SK-N-SH (cell line): ENCODE measurements at regions not wholly inside any gene's neighbourhood (a gene's known extent, or its start where the extent isn't known, plus 50 kb on each side); places are given as distances from the start of the nearest gene placed in this dataset.

Experiments used
- CTCF ChIA-PET: fragments of 300-600, 350-600 bp; formaldehyde crosslinking; extraction: SDS; loops from one replicate; lab custom pipeline; 2021; lab: Yijun Ruan, JAX
- POLR2A ChIA-PET: fragments of 350-600 bp; sonication (Branson Sonifier 250); formaldehyde crosslinking; extraction: SDS; loops from one replicate; lab custom pipeline; 2020; ENCODE audit warnings: antibody characterized with exemption, inconsistent platforms; lab: Yijun Ruan, JAX
- DNase-seq: peaks from one replicate; pipeline ENCODE4 v3.0.0; 2012
- H2AFZ ChIP-seq: fragments of 200-600 bp; sonication (generic); 2 replicates; pipeline ENCODE4 v1.8.1; 2016; ENCODE audit warnings: antibody characterized with exemption, mild to moderate bottlenecking, low read depth
- H3F3A ChIP-seq: fragments of 200-600 bp; sonication (generic); replicated peaks from 2 replicates; pipeline ENCODE3; 2016; ENCODE audit warnings: antibody characterized with exemption, mild to moderate bottlenecking; ENCODE audit not compliant: insufficient read depth
- H3K27ac ChIP-seq, 2 experiments: fragments of 200-500 bp in 1 of 2; fragments of 200-600 bp in 1 of 2; sonication (Bioruptor generic) in 1 of 2; sonication (generic), shearing (Covaris generic) in 1 of 2; 2 replicates each; pipeline versions ENCODE4 v1.5.1 to v1.6.1; 2014 to 2016; ENCODE audit warnings: low read depth in 2 of 2, inconsistent platforms in 1 of 2, low read length in 1 of 2, mild to moderate bottlenecking in 1 of 2, mixed read lengths in 1 of 2
- H3K27me3 ChIP-seq: fragments of 200-600 bp; sonication (generic), shearing (Covaris generic); 2 replicates; pipeline ENCODE4 v1.6.1; 2016; ENCODE audit warnings: mixed run types; ENCODE audit not compliant: insufficient read depth
- H3K36me3 ChIP-seq, 2 experiments: fragments of 200-500 bp in 1 of 2; fragments of 200-600 bp in 1 of 2; sonication (Bioruptor generic) in 1 of 2; sonication (generic) in 1 of 2; replicated peaks in 1 of 2; 2 replicates each; pipeline versions ENCODE3 to v1.5.1; 2014 to 2016; ENCODE audit warnings: low read length in 1 of 2, mild to moderate bottlenecking in 1 of 2; ENCODE audit not compliant: insufficient read depth in 2 of 2, control insufficient read depth in 1 of 2
- H3K4me1 ChIP-seq, 2 experiments: fragments of 200-500 bp in 1 of 2; fragments of 200-600 bp in 1 of 2; sonication (Bioruptor generic) in 1 of 2; sonication (generic), shearing (Covaris generic) in 1 of 2; 2 replicates each; pipeline versions ENCODE4 v1.5.1 to v1.6.1; 2014 to 2016; ENCODE audit warnings: low read depth in 1 of 2, low read length in 1 of 2, mixed run types in 1 of 2; ENCODE audit not compliant: insufficient read depth in 2 of 2, control insufficient read depth in 1 of 2
- H3K4me2 ChIP-seq: fragments of 200-600 bp; sonication (generic), shearing (Covaris generic); 2 replicates; pipeline ENCODE4 v1.6.1; 2017; ENCODE audit warnings: mixed run types
- H3K4me3 ChIP-seq, 2 experiments: fragments of 200-500 bp in 1 of 2; fragments of 200-600 bp in 1 of 2; sonication (Bioruptor generic) in 1 of 2; sonication (generic), shearing (Covaris generic) in 1 of 2; 2 replicates each; pipeline versions ENCODE4 v1.5.1 to v1.8.1; 2014 to 2016; ENCODE audit warnings: low read depth in 2 of 2, inconsistent platforms in 1 of 2, low read length in 1 of 2, mild to moderate bottlenecking in 1 of 2, mixed read lengths in 1 of 2, moderate library complexity in 1 of 2
- H3K79me2 ChIP-seq: fragments of 200-600 bp; sonication (generic); 2 replicates; pipeline ENCODE4 v1.8.1; 2017; ENCODE audit warnings: mild to moderate bottlenecking; ENCODE audit not compliant: insufficient read depth
- H3K9ac ChIP-seq: fragments of 200-600 bp; sonication (generic); 2 replicates; pipeline ENCODE4 v1.6.1; 2017; ENCODE audit warnings: mixed run types
- H3K9me2 ChIP-seq: fragments of 200-600 bp; sonication (generic); 2 replicates; pipeline ENCODE4 v1.6.1; 2017; ENCODE audit warnings: mixed run types
- H3K9me3 ChIP-seq: fragments of 200-600 bp; sonication (generic); 2 replicates; pipeline ENCODE4 v1.6.1; 2017; ENCODE audit warnings: mixed run types, mild to moderate bottlenecking, moderate library complexity
- H4K20me1 ChIP-seq: fragments of 200-600 bp; sonication (generic); 2 replicates; pipeline ENCODE4 v1.6.1; 2017; ENCODE audit warnings: mild to moderate bottlenecking, mixed run types; ENCODE audit not compliant: insufficient read depth
- CTCF ChIP-seq: fragments of 200-600 bp; sonication (generic); IDR thresholded peaks from 2 replicates; pipeline ENCODE4 v1.6.1; 2017; ENCODE audit warnings: antibody characterized with exemption, mild to moderate bottlenecking, moderate library complexity
- FOXJ3 ChIP-seq: sonication (generic); formaldehyde crosslinking; IDR thresholded peaks from 2 replicates; pipeline ENCODE4 v1.5.1; 2020; ENCODE audit warnings: mild to moderate bottlenecking, missing genetic modification reagents
- FOXM1 ChIP-seq: IDR thresholded peaks from 2 replicates; pipeline ENCODE4 v1.4.0; 2012; ENCODE audit warnings: low read depth, mild to moderate bottlenecking
- GATA2 ChIP-seq: sonication (generic); formaldehyde crosslinking; IDR thresholded peaks from 2 replicates; pipeline ENCODE4 v1.5.0; 2020; ENCODE audit warnings: mild to moderate bottlenecking, missing genetic modification reagents
- MAX ChIP-seq: IDR thresholded peaks from 2 replicates; pipeline ENCODE4 v1.4.0; 2012; ENCODE audit warnings: low read depth
- MEF2A ChIP-seq: IDR thresholded peaks from 2 replicates; pipeline ENCODE4 v1.4.0; 2012; ENCODE audit warnings: low read depth, borderline replicate concordance
- NRF1 ChIP-seq: IDR thresholded peaks from 2 replicates; pipeline ENCODE4 v1.6.1; 2012; ENCODE audit warnings: low read depth, mild to moderate bottlenecking, low read length
- PBX3 ChIP-seq: IDR thresholded peaks from 2 replicates; pipeline ENCODE4; 2012
- POLR2AphosphoS5 ChIP-seq: IDR thresholded peaks from 2 replicates; pipeline ENCODE4 v1.6.1; 2012; ENCODE audit warnings: low read depth, low read length
- SIN3A ChIP-seq: IDR thresholded peaks from 2 replicates; pipeline ENCODE4 v1.6.1; 2012; ENCODE audit warnings: low read depth, mild to moderate bottlenecking, low read length, moderate library complexity, borderline replicate concordance
- TAF1 ChIP-seq: IDR thresholded peaks from 2 replicates; pipeline ENCODE4 v1.6.1; 2012; ENCODE audit warnings: low read depth, mild to moderate bottlenecking, low read length, moderate library complexity, borderline replicate concordance
- USF1 ChIP-seq: IDR thresholded peaks from 2 replicates; pipeline ENCODE4 v1.4.0; 2012; ENCODE audit warnings: low read depth, borderline replicate concordance
- WGBS: methylation state at CpG from one replicate; pipeline ENCODE4 v1.1.6; 2017; ENCODE audit warnings: low lambda C conversion rate; 5-methylcytosine and 5-hydroxymethylcytosine counted together

GRCh38 chr2:9099341-9099751 is 95.9 kb upstream of the MBOAT2 start:
- Histone ChIP-seq H3K4me3 (no peak overlapping the region), H3K27me3 (no peaks in the 10 kb centered on the region), H3K9ac (no peak overlapping the region), H3K9me2 (no peaks in the 10 kb centered on the region), H3F3A (no peaks in the 10 kb centered on the region), H3K79me2 (no peaks in the 10 kb centered on the region), H3K36me3 (no peaks in the 10 kb centered on the region), H3K27ac (peak overlapping the region in 1 of 2 experiments; percentile 6; a peak in 1 of 4 replicates), H3K9me3 (no peaks in the 10 kb centered on the region), H2AFZ (peak overlapping the region; percentile 90), H3K4me1 (peaks cover 4 to 5% of the 10 kb centered on the region in 2 experiments; a peak in 2 of 4 replicates), H3K4me2 (no peak overlapping the region), H4K20me1 (no peaks in the 10 kb centered on the region)
- no peak for TF ChIP-seq USF1
- TF ChIP-seq SIN3A = no peak
- no peak for TF ChIP-seq GATA2 (CRISPR knock-in tag)
- no peak for DNase-seq
- CTCF ChIA-PET = interaction anchor here (0.6 to 1.6 kb wide), 3 partner anchors 13 to 94 kb away, joined by 4 read pairs; no protein-coding TSS in a partner anchor
- WGBS = 78% methylated on average over 9 of the region's 9 CpGs
- POLR2A ChIA-PET = no interaction called here

GRCh38 chr2:9097892-9098291 is 94.4 kb upstream of the MBOAT2 start:
- H3K4me1 ChIP-seq = peaks cover 0 to 5% of the 10 kb centered on the region in 2 experiments; a peak in 2 of 4 replicates
- TF ChIP-seq CTCF (no peak), USF1 (no peak), POLR2AphosphoS5 (no peak), MEF2A (no peak), FOXM1 (no peak), FOXJ3 (CRISPR knock-in tag) (no peak), PBX3 (no peak), MAX (no peak), NRF1 (no peak), TAF1 (no peak)
- no peak overlapping the region for H3K9ac ChIP-seq
- no peak overlapping the region for H3K4me2 ChIP-seq
- no peaks in the 10 kb centered on the region for H3K9me2 ChIP-seq
- ChIA-PET POLR2A (no interaction called here), CTCF (interaction anchor here (0.7 to 2.5 kb wide), 2 partner anchors 13 to 16 kb away, joined by 3 to 8 read pairs; no protein-coding TSS in a partner anchor)
- H3K4me3 ChIP-seq = no peak overlapping the region
- H3K79me2 ChIP-seq = no peaks in the 10 kb centered on the region
- peak overlapping the region; percentile 26; the same call in 1 of the 2 replicates for H2AFZ ChIP-seq
- no peaks in the 10 kb centered on the region for H3K36me3 ChIP-seq
- H3F3A ChIP-seq = no peaks in the 10 kb centered on the region
- peak; percentile 26 for DNase-seq
- 98% methylated on average over 7 of the region's 7 CpGs for WGBS
- no peak overlapping the region for H3K27ac ChIP-seq
- no peaks in the 10 kb centered on the region for H3K27me3 ChIP-seq
- no peaks in the 10 kb centered on the region for H3K9me3 ChIP-seq
- no peaks in the 10 kb centered on the region for H4K20me1 ChIP-seq
